ENCODE measurements at regions not wholly inside any gene's neighbourhood (a gene's known extent, or its start where the extent isn't known, plus 50 kb on each side); places are given as distances from the start of the nearest gene placed in this dataset.

GRCh38 chr2:145987793-145988192, 1467.9 kb upstream of the ZEB2 start:
- ATAC-seq (ENCODE audit: low FRiP score) = peak; percentile 37
- no peak for DNase-seq (ENCODE audit: low spot score)
- no peak for TF ChIP-seq CTCF (IDR thresholded peaks at IDR 0.05)

- no peak for DNase-seq (ENCODE audit: low spot score)
- TF ChIP-seq CTCF (IDR thresholded peaks at IDR 0.05) = no peak
- no peak for ATAC-seq (ENCODE audit: low FRiP score)
Measured at GRCh38 chr2:145985517-145985916, 1465.6 kb upstream of the ZEB2 start.

GRCh38 chr2:145984580-145984979, 1464.7 kb upstream of the ZEB2 start:
- ATAC-seq (ENCODE audit: low FRiP score) (peak; percentile 75), DNase-seq (ENCODE audit: low spot score) (no peak)
- TF ChIP-seq CTCF (IDR thresholded peaks at IDR 0.05) = no peak

GRCh38 chr2:145980318-145980717, 1460.4 kb upstream of the ZEB2 start:
- TF ChIP-seq CTCF (IDR thresholded peaks at IDR 0.05) = no peak
- ATAC-seq (ENCODE audit: low FRiP score) (no peak), DNase-seq (ENCODE audit: low spot score) (no peak)

GRCh38 chr2:145975406-145975805, 1455.5 kb upstream of the ZEB2 start:
- TF ChIP-seq CTCF (IDR thresholded peaks at IDR 0.05) = no peak
- no peak for ATAC-seq (ENCODE audit: low FRiP score)
- no peak for DNase-seq (ENCODE audit: low spot score)

GRCh38 chr2:145961846-145962245, 1441.9 kb upstream of the ZEB2 start:
- TF ChIP-seq CTCF (IDR thresholded peaks at IDR 0.05) = no peak
- ATAC-seq (ENCODE audit: low FRiP score) (no peak), DNase-seq (ENCODE audit: low spot score) (no peak)

GRCh38 chr2:145960479-145961163, 1440.7 kb upstream of the ZEB2 start:
- ATAC-seq (ENCODE audit: low FRiP score) (no peak), DNase-seq (ENCODE audit: low spot score) (no peak)
- no peak for TF ChIP-seq CTCF (IDR thresholded peaks at IDR 0.05)

Measured in omental fat pad (tissue), 3 donors.